ENCODE measurements at regions not wholly inside any gene's neighbourhood (a gene's known extent, or its start where the extent isn't known, plus 50 kb on each side); places are given as distances from the start of the nearest gene placed in this dataset.
"Not testable (repeated sequence)": the region's sequence is repeated elsewhere in the genome, so short reads cannot be mapped to it uniquely, and the experiment has no call there.

- not testable (repeated sequence) for ATAC-seq
Measured at GRCh38 chr3:75611724-75612460, 52.2 kb upstream of the FRG2C start.
